ENCODE measurements at regions not wholly inside any gene's neighbourhood (a gene's known extent, or its start where the extent isn't known, plus 50 kb on each side); places are given as distances from the start of the nearest gene placed in this dataset.
A peak's percentile ranks its signal among the peaks of the same experiment; 100 is the strongest.
"Not testable (repeated sequence)": the region's sequence is repeated elsewhere in the genome, so short reads cannot be mapped to it uniquely, and the experiment has no call there.

- TF ChIP-seq SALL1 (CRISPR knock-in tag; IDR thresholded peaks at IDR 0.05), result peak; percentile 77
- TF ChIP-seq NR2F6 (IDR thresholded peaks at IDR 0.05), result not testable (repeated sequence)
- 0 out of 2 replicates have a peak, but pooled peaks have one; percentile 34 for TF ChIP-seq NR2F6 (CRISPR knock-in tag; IDR thresholded peaks at IDR 0.05)
- peak; percentile 65 for TF ChIP-seq BCL6 (CRISPR knock-in tag; IDR thresholded peaks at IDR 0.05)
- 0 out of 2 replicates have a peak, but pooled peaks have one; percentile 25 for TF ChIP-seq ZNF574 (CRISPR knock-in tag; IDR thresholded peaks at IDR 0.05)
- 0 out of 2 replicates have a peak, but pooled peaks have one; percentile 31 for TF ChIP-seq EEA1 (CRISPR knock-in tag; IDR thresholded peaks at IDR 0.05; ENCODE audit: borderline replicate concordance)
- TF ChIP-seq ZNF614 (CRISPR knock-in tag; IDR thresholded peaks at IDR 0.05; ENCODE audit: borderline replicate concordance), result peak; percentile 40; the same call in 1 of the 2 replicates
- peak; percentile 53; the same call in 1 of the 2 replicates for TF ChIP-seq MIXL1 (CRISPR knock-in tag; IDR thresholded peaks at IDR 0.05)
- TF ChIP-seq SPEN (CRISPR knock-in tag; IDR thresholded peaks at IDR 0.05; ENCODE audit: low read depth), result 0 out of 2 replicates have a peak, but pooled peaks have one; percentile 20
- TF ChIP-seq ZNF580 (CRISPR knock-in tag; IDR thresholded peaks at IDR 0.05; ENCODE audit: borderline replicate concordance, low read depth), result peak; percentile 36; the same call in 1 of the 2 replicates
- TF ChIP-seq ZNF572 (CRISPR knock-in tag; IDR thresholded peaks at IDR 0.05), result 0 out of 2 replicates have a peak, but pooled peaks have one; percentile 57
- TF ChIP-seq FOSL2 (CRISPR knock-in tag; IDR thresholded peaks at IDR 0.05), result peak; percentile 49
- TF ChIP-seq ZNF441 (CRISPR knock-in tag; IDR thresholded peaks at IDR 0.05; ENCODE audit: borderline replicate concordance), result peak; percentile 32; the same call in 1 of the 2 replicates
- 0 out of 2 replicates have a peak, but pooled peaks have one; percentile 17 for TF ChIP-seq MED1 (CRISPR knock-in tag; IDR thresholded peaks at IDR 0.05)
- TF ChIP-seq CTCF (CRISPR knock-in tag; IDR thresholded peaks at IDR 0.05), result peak; percentile 93
- TF ChIP-seq RXRB (CRISPR knock-in tag; IDR thresholded peaks at IDR 0.05; ENCODE audit: borderline replicate concordance), result peak; percentile 32; the same call in 1 of the 2 replicates
- TF ChIP-seq HMGXB4 (CRISPR knock-in tag; IDR thresholded peaks at IDR 0.05; ENCODE audit: borderline replicate concordance in 1 of 2, low read depth in 1 of 2), result peak; percentile 67 to 76
- TF ChIP-seq ERF (CRISPR knock-in tag; IDR thresholded peaks at IDR 0.05), result peak; percentile 46; the same call in 1 of the 2 replicates
- TF ChIP-seq ZNF276 (CRISPR knock-in tag; IDR thresholded peaks at IDR 0.05; ENCODE audit: low read depth), result 0 out of 2 replicates have a peak, but pooled peaks have one; percentile 22
- TF ChIP-seq MAFG (CRISPR knock-in tag; IDR thresholded peaks at IDR 0.05), result peak; percentile 32; the same call in 1 of the 2 replicates
Observed at GRCh38 chr15:99791881-99792807, 58.9 kb upstream of the LYSMD4 start (continued).

Measured in HepG2 (cell line).